ENCODE measurements at regions not wholly inside any gene's neighbourhood (a gene's known extent, or its start where the extent isn't known, plus 50 kb on each side); places are given as distances from the start of the nearest gene placed in this dataset.

GRCh38 chr9:29999645-30000044, 2384.8 kb upstream of the ACO1 start:
- Histone ChIP-seq H3K23me2 (ENCODE audit: insufficient read length, low read depth, low read length, poor library complexity, severe bottlenecking) (no peaks in the 10 kb centered on the region), H3K23ac (ENCODE audit: insufficient read length, low read depth, low read length) (no peak overlapping the region), H3K79me2 (ENCODE audit: insufficient read depth, low read length) (no peaks in the 10 kb centered on the region), H3T11ph (ENCODE audit: low read length) (no peak overlapping the region), H3K18ac (ENCODE audit: insufficient read length, low read depth, low read length) (no peak overlapping the region), H2BK5ac (ENCODE audit: insufficient read length, low read length) (no peak overlapping the region), H4K8ac (replicated peaks; ENCODE audit: insufficient read length, low read depth, low read length) (no peak overlapping the region), H2BK120ac (ENCODE audit: low read depth, low read length, poor library complexity, severe bottlenecking) (no peak overlapping the region), H3K4me2 (ENCODE audit: insufficient read depth, insufficient read length, low read length) (no peak overlapping the region), H3K4ac (ENCODE audit: low read depth, low read length) (no peak overlapping the region), H2BK15ac (ENCODE audit: low read depth, low read length) (no peak overlapping the region), H4K20me1 (ENCODE audit: control insufficient read depth, insufficient read depth, insufficient read length) (no peaks in the 10 kb centered on the region), H2AK5ac (ENCODE audit: insufficient read length, low read length) (no peak overlapping the region), H3K27me3 (ENCODE audit: insufficient read depth, low read length) (no peaks in the 10 kb centered on the region), H3K9ac (ENCODE audit: extremely low read depth, insufficient read length, low read length) (no peak overlapping the region), H2AFZ (ENCODE audit: low read length) (no peak overlapping the region), H3K56ac (ENCODE audit: insufficient read length, low read depth, low read length) (no peak overlapping the region), H3K79me1 (ENCODE audit: insufficient read depth, low read depth, low read length, poor library complexity, severe bottlenecking) (no peaks in the 10 kb centered on the region), H3K27ac (ENCODE audit: insufficient read length, low read depth, low read length) (no peak overlapping the region), H3K9me3 (ENCODE audit: control insufficient read depth, low read depth, low read length) (no peaks in the 10 kb centered on the region), H4K91ac (ENCODE audit: insufficient read length, low read depth, low read length) (no peak overlapping the region), H2BK20ac (ENCODE audit: low read depth, low read length, poor library complexity, severe bottlenecking) (no peak overlapping the region), H4K5ac (ENCODE audit: insufficient read length, low read depth, low read length) (no peak overlapping the region), H2BK12ac (ENCODE audit: insufficient read length, low read depth, low read length) (no peak overlapping the region), H3K4me1 (ENCODE audit: insufficient read depth, low read length) (no peaks in the 10 kb centered on the region), H3K14ac (ENCODE audit: insufficient read depth, low read length) (no peak overlapping the region)
- no peak for DNase-seq
- no peak overlapping the region for H3K27ac Mint-ChIP-seq
- no peaks in the 10 kb centered on the region for H3K27me3 Mint-ChIP-seq (ENCODE audit: low read depth)
- H3K4me1 Mint-ChIP-seq, result peaks cover 5% of the 10 kb centered on the region in 2 experiments
- H3K4me3 Mint-ChIP-seq, result no peak overlapping the region
- peaks cover 0 to 12% (median 2%) of the 10 kb centered on the region in 3 experiments; a peak in 4 of 7 replicates for H3K36me3 Mint-ChIP-seq (ENCODE audit: insufficient read depth in 1 of 3, low read depth in 3 of 3)
- no peak for TF ChIP-seq CTCF (conservative IDR thresholded peaks at IDR 0.05)
- peaks cover 12 to 17% of the 10 kb centered on the region in 2 experiments; a peak in 4 of 5 replicates for H3K9me3 Mint-ChIP-seq

All from H9 (cell line).